SJCRH30 (cell line): ENCODE measurements at regions not wholly inside any gene's neighbourhood (a gene's known extent, or its start where the extent isn't known, plus 50 kb on each side); places are given as distances from the start of the nearest gene placed in this dataset.
A peak's percentile ranks its signal among the peaks of the same experiment; 100 is the strongest.
"Not testable (repeated sequence)": the region's sequence is repeated elsewhere in the genome, so short reads cannot be mapped to it uniquely, and the experiment has no call there.

ENCODE experiments used
- DNase-seq, 2 experiments: peaks; one replicate each; pipeline ENCODE4 v3.0.0-alpha.2; 2015 to 2020
- H3K27ac ChIP-seq: fragments of 250-450 bp; sonication (Bioruptor Pico); 2 replicates; pipeline ENCODE4 v1.5.1; 2020; ENCODE audit warnings: mild to moderate bottlenecking, moderate library complexity
- H3K27me3 ChIP-seq: fragments of 250-450 bp; sonication (Bioruptor Pico); 2 replicates; pipeline ENCODE4 v1.5.1; 2020; ENCODE audit warnings: mild to moderate bottlenecking, moderate library complexity
- H3K36me3 ChIP-seq: fragments of 250-450 bp; sonication (Bioruptor Pico); 2 replicates; pipeline ENCODE4 v1.5.1; 2020; ENCODE audit warnings: mild to moderate bottlenecking, moderate library complexity
- H3K4me1 ChIP-seq: fragments of 250-450 bp; sonication (Bioruptor Pico); 2 replicates; pipeline ENCODE4 v1.5.1; 2020; ENCODE audit warnings: mild to moderate bottlenecking, moderate library complexity
- H3K4me3 ChIP-seq: fragments of 250-450 bp; sonication (Bioruptor Pico); 2 replicates; pipeline ENCODE4 v1.5.1; 2020; ENCODE audit warnings: mild to moderate bottlenecking, moderate library complexity
- H3K9me3 ChIP-seq: fragments of 250-450 bp; sonication (Bioruptor Pico); replicated peaks from 2 replicates; pipeline ENCODE4 v1.5.1; 2020; ENCODE audit warnings: mild to moderate bottlenecking, moderate library complexity

GRCh38 chr4:188647820-188648370, 508.7 kb downstream of the TRIML1 start:
- Histone ChIP-seq H3K36me3 (no peaks in the 10 kb centered on the region), H3K27ac (no peak overlapping the region), H3K4me3 (no peak overlapping the region), H3K27me3 (no peaks in the 10 kb centered on the region), H3K4me1 (no peaks in the 10 kb centered on the region), H3K9me3 (no peaks in the 10 kb centered on the region)
- DNase-seq, result no peak

- Histone ChIP-seq H3K9me3 (no peaks in the 10 kb centered on the region), H3K4me3 (no peak overlapping the region), H3K4me1 (no peaks in the 10 kb centered on the region), H3K36me3 (no peaks in the 10 kb centered on the region), H3K27ac (no peak overlapping the region), H3K27me3 (no peaks in the 10 kb centered on the region)
- no peak for DNase-seq
Measured at GRCh38 chr4:188649635-188650034, 510.4 kb downstream of the TRIML1 start.

DNA sequence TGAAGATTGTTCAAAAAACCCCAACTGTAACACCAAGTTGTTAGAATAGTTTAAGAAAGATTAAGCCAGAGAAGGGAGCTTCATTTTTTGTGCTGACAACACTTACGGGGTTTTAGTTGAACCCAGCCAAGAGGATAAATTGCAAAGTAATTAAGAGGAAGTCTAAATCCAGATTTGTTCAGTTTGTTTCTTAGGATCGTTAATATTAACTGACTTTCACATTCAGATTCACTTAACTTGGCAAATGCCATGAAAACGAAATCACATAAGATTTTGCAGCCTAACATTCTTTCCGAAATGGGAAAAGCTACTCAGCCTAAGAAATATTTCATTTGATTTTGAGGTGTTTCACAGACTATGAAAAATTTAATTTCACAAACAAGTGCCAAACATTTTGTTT, 511.3 kb downstream of the TRIML1 start:
- Histone ChIP-seq H3K9me3 (no peaks in the 10 kb centered on the region), H3K4me3 (no peak overlapping the region), H3K27me3 (no peaks in the 10 kb centered on the region), H3K27ac (no peak overlapping the region), H3K4me1 (no peaks in the 10 kb centered on the region), H3K36me3 (no peaks in the 10 kb centered on the region)
- DNase-seq, result no peak

DNA sequence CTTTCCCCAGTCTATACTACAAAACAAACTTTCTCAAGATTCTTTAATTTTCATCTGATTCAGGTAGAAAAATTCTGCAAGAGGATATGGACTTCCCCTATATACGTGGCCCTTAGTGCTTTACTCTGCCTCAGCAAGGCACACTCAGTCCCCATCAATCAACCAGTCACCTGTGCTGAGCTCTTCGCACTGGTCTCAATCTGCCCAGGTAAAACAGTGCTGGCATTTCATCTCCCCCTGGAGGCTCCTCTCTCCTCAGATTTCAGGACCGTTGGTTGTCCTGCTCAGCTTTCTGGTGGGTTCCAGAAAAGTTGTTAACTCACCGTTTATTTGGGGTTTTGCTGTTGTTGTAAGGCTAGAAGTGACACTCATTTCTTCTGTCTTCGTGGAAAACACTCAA, 518.1 kb downstream of the TRIML1 start:
- H3K36me3 ChIP-seq, result no peaks in the 10 kb centered on the region
- H3K4me1 ChIP-seq, result no peaks in the 10 kb centered on the region
- H3K27ac ChIP-seq, result no peak overlapping the region
- H3K4me3 ChIP-seq, result no peak overlapping the region
- DNase-seq, result no peak
- no peaks in the 10 kb centered on the region for H3K27me3 ChIP-seq
- no peaks in the 10 kb centered on the region for H3K9me3 ChIP-seq

DNA sequence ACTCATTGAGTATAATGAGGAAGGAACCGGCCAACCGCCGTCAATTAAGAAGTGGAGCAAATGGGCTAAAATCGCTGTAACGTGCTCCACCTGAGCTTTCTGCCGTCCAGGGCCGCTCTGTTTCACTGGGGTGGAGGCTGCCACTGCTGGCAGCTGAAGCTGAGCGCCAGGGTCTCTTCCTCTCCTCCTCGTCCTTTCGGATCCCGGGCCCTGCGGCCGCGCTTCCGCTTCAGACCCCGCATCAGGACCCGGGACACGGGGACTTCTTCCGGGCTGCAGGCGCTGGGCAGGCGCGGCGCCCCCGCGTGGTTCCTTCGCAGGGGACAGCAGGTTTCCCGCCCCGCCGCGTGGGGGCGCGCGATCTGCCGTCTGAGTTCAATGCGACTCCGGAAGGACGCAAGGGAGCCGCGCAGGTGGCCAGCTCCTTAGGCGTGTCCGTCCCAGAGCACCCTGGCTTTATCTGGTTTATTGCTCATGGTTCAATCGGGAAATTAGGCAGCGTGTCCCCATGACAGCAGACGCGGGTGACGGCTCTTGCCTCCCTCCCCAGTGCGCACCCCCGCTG, 519.8 kb downstream of the TRIML1 start:
- Histone ChIP-seq H3K9me3 (no peaks in the 10 kb centered on the region), H3K4me3 (no peak overlapping the region), H3K27me3 (no peaks in the 10 kb centered on the region), H3K36me3 (no peaks in the 10 kb centered on the region), H3K4me1 (no peaks in the 10 kb centered on the region), H3K27ac (no peak overlapping the region)
- DNase-seq, result no peak

- Histone ChIP-seq H3K9me3 (no peaks in the 10 kb centered on the region), H3K27me3 (no peaks in the 10 kb centered on the region), H3K36me3 (no peaks in the 10 kb centered on the region), H3K4me3 (no peak overlapping the region), H3K4me1 (no peaks in the 10 kb centered on the region), H3K27ac (no peak overlapping the region)
- peak; percentile 5 to 32 for DNase-seq
Measured at GRCh38 chr4:188660796-188661195, 521.6 kb downstream of the TRIML1 start.

- Histone ChIP-seq H3K4me1 (no peaks in the 10 kb centered on the region), H3K36me3 (no peaks in the 10 kb centered on the region), H3K27me3 (no peaks in the 10 kb centered on the region), H3K27ac (no peak overlapping the region), H3K4me3 (no peak overlapping the region), H3K9me3 (no peaks in the 10 kb centered on the region)
- no peak for DNase-seq
Measured at GRCh38 chr4:188661502-188661901, 522.3 kb downstream of the TRIML1 start.

- H3K4me3 ChIP-seq, result no peak overlapping the region
- H3K4me1 ChIP-seq, result no peaks in the 10 kb centered on the region
Measured at GRCh38 chr4:188663369-188663768, 524.1 kb downstream of the TRIML1 start.

GRCh38 chr4:188665491-188666457, 526.5 kb downstream of the TRIML1 start:
- Histone ChIP-seq H3K9me3 (no peaks in the 10 kb centered on the region), H3K27me3 (no peaks in the 10 kb centered on the region)
- no peak for DNase-seq

More at GRCh38 chr4:188663369-188663768, 524.1 kb downstream of the TRIML1 start:
- no peaks in the 10 kb centered on the region for H3K36me3 ChIP-seq
- DNase-seq, result no peak
- H3K9me3 ChIP-seq, result no peaks in the 10 kb centered on the region
- no peaks in the 10 kb centered on the region for H3K27me3 ChIP-seq
- H3K27ac ChIP-seq, result no peak overlapping the region

DNA sequence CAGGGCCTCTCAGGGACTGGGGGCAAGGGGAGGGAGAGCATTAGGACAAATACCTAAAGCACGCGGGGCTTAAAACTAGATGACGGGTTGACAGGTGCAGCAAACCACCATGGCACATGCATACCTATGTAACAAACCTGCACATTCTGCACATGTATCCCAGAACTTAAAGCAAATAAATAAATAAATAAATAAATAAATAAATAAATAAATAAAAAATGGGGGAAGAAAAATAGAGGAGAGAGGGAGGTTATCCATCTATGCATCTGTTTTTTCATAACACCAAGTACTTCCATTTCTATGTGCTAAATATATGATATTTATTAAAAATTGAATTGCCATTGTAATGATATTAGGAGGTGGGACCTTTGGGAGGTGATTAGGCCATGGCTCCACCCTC, 539.5 kb downstream of the TRIML1 start:
- H3K9me3 ChIP-seq, H3K4me3 ChIP-seq, H3K27ac ChIP-seq, H3K27me3 ChIP-seq, H3K36me3 ChIP-seq, H3K4me1 ChIP-seq, DNase-seq: not testable (repeated sequence)

More at GRCh38 chr4:188665491-188666457, 526.5 kb downstream of the TRIML1 start:
- H3K36me3 ChIP-seq, result no peaks in the 10 kb centered on the region
- H3K4me1 ChIP-seq, result no peaks in the 10 kb centered on the region
- H3K27ac ChIP-seq, result no peak overlapping the region
- H3K4me3 ChIP-seq, result no peak overlapping the region

- DNase-seq, result no peak
- Histone ChIP-seq H3K27ac (no peak overlapping the region), H3K27me3 (no peaks in the 10 kb centered on the region), H3K4me1 (no peaks in the 10 kb centered on the region), H3K9me3 (no peaks in the 10 kb centered on the region), H3K4me3 (no peak overlapping the region), H3K36me3 (no peaks in the 10 kb centered on the region)
Measured at GRCh38 chr4:188680004-188680666, 540.9 kb downstream of the TRIML1 start.

DNA sequence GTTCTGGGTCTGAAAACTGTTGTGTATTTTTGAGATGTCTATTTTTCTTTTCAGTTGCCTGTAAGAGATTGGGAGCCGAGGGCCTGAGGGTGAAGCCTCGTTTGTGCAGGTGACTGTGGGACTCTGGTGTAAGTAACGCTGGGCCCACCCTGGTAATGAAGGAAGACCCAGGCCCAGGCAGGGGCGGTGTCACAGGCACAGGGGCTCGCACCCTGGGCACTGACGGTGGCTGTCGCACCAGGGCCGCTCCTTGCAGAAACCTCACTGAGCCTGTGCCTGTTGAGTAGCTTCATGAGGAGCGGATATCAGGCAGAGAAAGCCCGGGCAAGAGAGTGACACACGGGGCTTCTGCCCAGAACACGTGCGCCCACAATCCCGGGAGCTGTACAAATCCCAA, 541.4 kb downstream of the TRIML1 start:
- Histone ChIP-seq H3K4me1 (no peaks in the 10 kb centered on the region), H3K27ac (no peak overlapping the region), H3K36me3 (no peaks in the 10 kb centered on the region), H3K4me3 (no peak overlapping the region), H3K27me3 (no peaks in the 10 kb centered on the region), H3K9me3 (no peaks in the 10 kb centered on the region)
- no peak for DNase-seq

DNA sequence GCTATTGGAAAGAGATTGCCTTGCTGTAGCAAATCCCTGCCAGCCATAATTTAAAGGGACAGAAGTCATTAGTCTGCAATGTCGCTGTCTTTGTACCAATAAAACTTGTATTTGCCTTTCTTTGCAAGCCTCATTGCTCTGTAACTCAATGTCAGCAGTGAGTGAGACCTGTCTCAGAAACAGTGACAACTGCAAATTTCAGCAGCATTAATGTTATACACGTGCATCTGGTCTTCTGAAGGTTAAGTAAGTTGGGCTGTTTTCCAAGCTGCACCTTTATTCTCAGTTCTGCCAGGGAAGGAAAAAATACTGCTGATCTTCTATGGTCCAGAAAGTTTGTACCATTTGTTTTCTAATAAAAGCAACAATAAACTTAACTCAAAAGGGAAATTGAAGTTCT, 543.1 kb downstream of the TRIML1 start:
- no peak for DNase-seq
- no peak overlapping the region for H3K4me3 ChIP-seq
- H3K9me3 ChIP-seq, result no peaks in the 10 kb centered on the region
- no peaks in the 10 kb centered on the region for H3K4me1 ChIP-seq
- no peaks in the 10 kb centered on the region for H3K27me3 ChIP-seq
- H3K36me3 ChIP-seq, result no peaks in the 10 kb centered on the region
- no peak overlapping the region for H3K27ac ChIP-seq

GRCh38 chr4:188683571-188683970, 544.3 kb downstream of the TRIML1 start:
- no peak overlapping the region for H3K27ac ChIP-seq
- H3K4me3 ChIP-seq, result no peak overlapping the region
- H3K4me1 ChIP-seq, result no peaks in the 10 kb centered on the region
- H3K9me3 ChIP-seq, result no peaks in the 10 kb centered on the region
- no peaks in the 10 kb centered on the region for H3K27me3 ChIP-seq
- no peak for DNase-seq
- no peaks in the 10 kb centered on the region for H3K36me3 ChIP-seq

DNA sequence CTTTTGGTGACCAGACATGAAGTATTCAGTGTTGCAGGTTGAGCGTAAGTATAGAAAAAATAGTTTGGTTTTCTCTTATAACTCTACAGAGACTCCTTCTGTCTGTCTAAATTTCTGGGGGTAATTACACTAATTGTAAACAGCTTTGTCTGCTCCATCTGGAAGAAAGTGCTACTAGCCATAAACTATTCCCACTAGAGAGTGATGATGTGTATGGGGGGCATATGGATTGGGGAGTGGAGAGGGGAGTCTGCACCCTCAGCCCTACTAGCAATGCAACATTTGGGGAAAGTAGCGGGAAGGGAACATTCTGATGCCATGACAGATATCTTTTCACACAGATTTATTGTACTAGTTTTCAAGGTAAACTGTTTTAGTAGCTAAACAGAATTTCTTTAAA, 549.7 kb downstream of the TRIML1 start:
- Histone ChIP-seq H3K9me3 (no peaks in the 10 kb centered on the region), H3K27ac (no peak overlapping the region), H3K4me3 (no peak overlapping the region)

More for the DNA sequence above, 549.7 kb downstream of the TRIML1 start:
- H3K4me1 ChIP-seq, result no peaks in the 10 kb centered on the region
- no peaks in the 10 kb centered on the region for H3K36me3 ChIP-seq
- H3K27me3 ChIP-seq, result no peaks in the 10 kb centered on the region
- DNase-seq, result no peak
